GM12878 (cell line): ENCODE measurements at regions not wholly inside any gene's neighbourhood (a gene's known extent, or its start where the extent isn't known, plus 50 kb on each side); places are given as distances from the start of the nearest gene placed in this dataset.

ENCODE experiments used
- ATAC-seq: fragments of 200-7000 bp; cut with Tn5 transposase; 3 replicates; pipeline ENCODE4 v1.9.1; 2020; ENCODE audit warnings: mild to moderate bottlenecking, moderate library complexity
- BruUV-seq: library from RNA; stranded (reverse); fragments of 400-500 nt; replicated peaks from 2 replicates; lab custom pipeline; 2021; lab: Mats Ljungman, UMichigan
- CTCF ChIA-PET: fragments of 300-600 bp; sonication (Branson Sonifier 250); formaldehyde crosslinking; extraction: SDS; loops from one replicate; lab custom pipeline; 2021; ENCODE audit warnings: inconsistent platforms; lab: Yijun Ruan, JAX
- POLR2A ChIA-PET: fragments of 350-600 bp; formaldehyde crosslinking; extraction: SDS; loops from one replicate; lab custom pipeline; 2021; ENCODE audit warnings: inconsistent platforms; lab: Charles Lee
- RAD21 ChIA-PET: fragments of 300-600 bp; sonication (Branson Sonifier 250); formaldehyde crosslinking; loops from one replicate; lab custom pipeline; 2023; ENCODE audit warnings: antibody characterized with exemption; ENCODE audit not compliant: unreplicated experiment; lab: Charles Lee
- SMC1A ChIA-PET: fragments of 300-600 bp; sonication (Branson Sonifier 250); formaldehyde crosslinking; loops from one replicate; lab custom pipeline; 2023; ENCODE audit not compliant: unreplicated experiment, uncharacterized antibody; lab: Charles Lee
- DNase-seq: peaks from one replicate; pipeline ENCODE4 v3.0.0-alpha.2; 2011; ENCODE audit warnings: low read depth, low spot score
- FAIRE-seq: peaks from 3 replicates; lab custom pipeline; 2011; peaks lifted over from hg19 to GRCh38; lab: Jason Lieb, UNC
- H2AFZ ChIP-seq: 2 replicates; pipeline ENCODE4 v1.6.0; 2011; ENCODE audit warnings: low read depth, low read length, control low read depth; ENCODE audit not compliant: control insufficient read depth
- H3K27ac ChIP-seq: 2 replicates; pipeline ENCODE4 v1.5.1; 2011; ENCODE audit warnings: control low read depth; ENCODE audit not compliant: control insufficient read depth, insufficient read depth
- H3K27me3 ChIP-seq, 2 experiments: replicated peaks in 1 of 2; 2 replicates each; pipeline versions ENCODE4 v1.6.0 to v1.6.1; 2011; ENCODE audit warnings: low read length in 1 of 2; ENCODE audit not compliant: control insufficient read depth in 2 of 2, insufficient read depth in 2 of 2
- H3K36me3 ChIP-seq, 2 experiments: 2 replicates each; pipeline ENCODE4 v1.5.1; 2011; ENCODE audit warnings: low read length in 1 of 2; ENCODE audit not compliant: control insufficient read depth in 2 of 2, insufficient read depth in 2 of 2
- H3K4me1 ChIP-seq: 2 replicates; pipeline ENCODE4 v1.6.1; 2011; ENCODE audit warnings: mild to moderate bottlenecking, low read length, moderate library complexity, mixed read lengths; ENCODE audit not compliant: control insufficient read depth, insufficient read depth
- H3K4me2 ChIP-seq: 2 replicates; pipeline ENCODE4 v1.6.0; 2011; ENCODE audit warnings: control low read depth; ENCODE audit not compliant: control insufficient read depth, insufficient read depth
- H3K4me3 ChIP-seq: fragments of 200-600 bp; sonication (generic); 2 replicates; pipeline ENCODE4 v1.5.1; 2016
- H3K79me2 ChIP-seq: 2 replicates; pipeline ENCODE4 v1.6.0; 2011; ENCODE audit warnings: low read length; ENCODE audit not compliant: control insufficient read depth, insufficient read depth
- H3K9ac ChIP-seq: 2 replicates; pipeline ENCODE4 v1.8.0; 2011; ENCODE audit warnings: low read length, control low read depth, mixed read lengths; ENCODE audit not compliant: control insufficient read depth, insufficient read depth
- H3K9me3 ChIP-seq: replicated peaks from 3 replicates; pipeline ENCODE4 v1.5.1; 2011; ENCODE audit warnings: mild to moderate bottlenecking, low read length; ENCODE audit not compliant: control insufficient read depth, insufficient read depth
- H4K20me1 ChIP-seq: 2 replicates; pipeline ENCODE4 v1.6.0; 2011; ENCODE audit not compliant: control insufficient read depth, insufficient read depth
- CEBPB ChIP-seq, 2 experiments: fragments of 150-350 bp in 1 of 2; IDR thresholded peaks; 2 replicates each; pipeline ENCODE4 v1.6.1; 2012 to 2014; ENCODE audit warnings: low read depth in 2 of 2, low read length in 2 of 2, borderline replicate concordance in 1 of 2, inconsistent platforms in 1 of 2
- GABPA ChIP-seq: IDR thresholded peaks from 2 replicates; pipeline ENCODE4 v1.6.1; 2014; ENCODE audit warnings: antibody characterized with exemption, low read depth, mild to moderate bottlenecking, inconsistent platforms
- KLF5 ChIP-seq: fragments of 450-650 bp; IDR thresholded peaks from 2 replicates; pipeline ENCODE4 v1.6.1; 2014; ENCODE audit warnings: mild to moderate bottlenecking; ENCODE audit not compliant: partially characterized antibody
- NR2C1 ChIP-seq: fragments of 450-650 bp; IDR thresholded peaks from 2 replicates; pipeline ENCODE4 v1.6.1; 2017; ENCODE audit warnings: antibody characterized with exemption, mild to moderate bottlenecking, moderate library complexity
- PML ChIP-seq: IDR thresholded peaks from 2 replicates; pipeline ENCODE4 v1.6.1; 2012; ENCODE audit warnings: low read length, inconsistent platforms
- SMARCA5 ChIP-seq: fragments of 450-650 bp; IDR thresholded peaks from 2 replicates; pipeline ENCODE4 v1.6.1; 2017; ENCODE audit warnings: mild to moderate bottlenecking
- SUZ12 ChIP-seq: fragments of 200-600 bp; sonication (generic); IDR thresholded peaks from one replicate; pipeline ENCODE4 v1.6.1; 2018; ENCODE audit warnings: antibody characterized with exemption, mild to moderate bottlenecking; ENCODE audit not compliant: unreplicated experiment
- ZNF217 ChIP-seq: fragments of 450-650 bp; IDR thresholded peaks from 2 replicates; pipeline ENCODE4 v1.6.1; 2017; ENCODE audit warnings: antibody characterized with exemption, mild to moderate bottlenecking
- WGBS: methylation state at CpG from one replicate; pipeline ENCODE4 v1.1.6; 2016; ENCODE audit warnings: low lambda C conversion rate; ENCODE audit not compliant: insufficient replicate concordance, insufficient coverage; ENCODE audit errors: missing lambda C conversion rate; 5-methylcytosine and 5-hydroxymethylcytosine counted together
- in situ Hi-C: fragments of 300-500 bp; cut with MboI; formaldehyde crosslinking; loops from 9 replicates; pipeline ENCODE4 v1.14.3; 2018; ENCODE audit warnings: mixed read lengths
- intact Hi-C: fragments of 100-400 bp; cut with micrococcal nuclease; formaldehyde crosslinking; loops from one replicate; pipeline ENCODE4 v1.14.2; 2022; ENCODE audit not compliant: unreplicated experiment
- TF ChIP-seq, protein P1 (sequence below): IDR thresholded peaks from 2 replicates; pipeline ENCODE4 v1.6.1; 2011; ENCODE audit warnings: low read depth, low read length, improper control_type of control experiment, borderline replicate concordance
- TF ChIP-seq, protein P2 (sequence below): fragments of 450-650 bp; formaldehyde crosslinking; IDR thresholded peaks from 2 replicates; pipeline ENCODE4 v1.5.0; 2022; ENCODE audit warnings: mild to moderate bottlenecking, missing genetic modification characterization
- TF ChIP-seq, protein P3 (sequence below): fragments of 450-650 bp; IDR thresholded peaks from 2 replicates; pipeline ENCODE4 v1.6.1; 2017; ENCODE audit warnings: mild to moderate bottlenecking, low read depth, inconsistent platforms; ENCODE audit not compliant: poor library complexity, severe bottlenecking
- TF ChIP-seq, protein P4 (sequence below): fragments of 450-650 bp; IDR thresholded peaks from 2 replicates; pipeline ENCODE4 v1.6.1; 2017; ENCODE audit warnings: mild to moderate bottlenecking, moderate library complexity

DNA sequence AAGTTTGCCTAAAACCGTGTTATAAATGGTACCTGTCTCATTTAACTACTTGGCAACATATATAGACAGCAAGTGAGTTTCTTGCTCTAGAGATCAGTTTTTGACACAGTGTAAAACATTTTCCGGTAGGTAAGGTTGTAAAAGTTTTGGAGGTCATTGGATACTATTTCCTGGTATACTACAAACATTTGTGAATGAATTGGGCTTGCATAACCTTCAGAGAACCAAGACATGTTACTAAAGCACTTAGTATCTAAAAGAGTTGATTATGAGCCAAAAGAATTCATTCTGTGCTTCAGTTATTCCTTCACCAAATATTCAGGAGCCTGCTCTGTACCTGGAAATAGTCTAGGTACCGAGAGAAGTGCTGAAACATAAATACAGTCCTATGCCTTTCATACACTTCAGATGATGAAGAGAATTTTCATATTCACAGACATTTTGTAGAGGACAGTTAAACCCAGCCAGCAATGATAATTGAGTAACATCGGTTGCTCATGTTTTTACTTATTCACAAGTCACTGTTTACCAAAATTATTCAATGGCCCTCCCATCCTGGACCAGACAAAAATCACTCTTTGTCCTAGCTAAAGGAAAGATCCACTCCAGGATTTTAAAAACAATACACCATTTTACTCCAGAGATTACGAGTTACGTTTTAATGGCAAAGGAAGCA is 319.4 kb upstream of the RBMS1 start:
- no peaks in the 10 kb centered on the region for H3K27me3 ChIP-seq
- BruUV-seq = no TSS peak
- intact Hi-C loops (no loop called here), in situ Hi-C loops (no loop called here)
- ChIA-PET RAD21 (no interaction called here), POLR2A (no interaction called here), CTCF (no interaction called here), SMC1A (interaction anchor here (1.2 kb wide), 1 partner anchor 10 kb away, joined by 3 read pairs; no protein-coding TSS in a partner anchor)
- no peak overlapping the region for H3K4me2 ChIP-seq
- FAIRE-seq (no peak), ATAC-seq (no peak), DNase-seq (no peak)
- no peak overlapping the region for H3K9ac ChIP-seq
- H3K9me3 ChIP-seq = no peaks in the 10 kb centered on the region
- no peak overlapping the region for H3K4me3 ChIP-seq
- 19% methylated on average over 6 of the region's 6 CpGs for WGBS
- H2AFZ ChIP-seq = no peak overlapping the region
- no peak overlapping the region for H3K27ac ChIP-seq
- no peaks in the 10 kb centered on the region for H3K4me1 ChIP-seq
- H3K79me2 ChIP-seq = no peaks in the 10 kb centered on the region
- H4K20me1 ChIP-seq = no peaks in the 10 kb centered on the region
- no peaks in the 10 kb centered on the region for H3K36me3 ChIP-seq
- TF ChIP-seq, protein P1, sequence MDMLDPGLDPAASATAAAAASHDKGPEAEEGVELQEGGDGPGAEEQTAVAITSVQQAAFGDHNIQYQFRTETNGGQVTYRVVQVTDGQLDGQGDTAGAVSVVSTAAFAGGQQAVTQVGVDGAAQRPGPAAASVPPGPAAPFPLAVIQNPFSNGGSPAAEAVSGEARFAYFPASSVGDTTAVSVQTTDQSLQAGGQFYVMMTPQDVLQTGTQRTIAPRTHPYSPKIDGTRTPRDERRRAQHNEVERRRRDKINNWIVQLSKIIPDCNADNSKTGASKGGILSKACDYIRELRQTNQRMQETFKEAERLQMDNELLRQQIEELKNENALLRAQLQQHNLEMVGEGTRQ = no peak
- TF ChIP-seq SMARCA5 (no peak), CEBPB (IDR thresholded peaks at IDR 0.05; ENCODE audit: borderline replicate concordance in 1 of 2, low read depth in 2 of 2, low read length in 2 of 2) (no peak), ZNF217 (no peak), GABPA (no peak), SUZ12 (no peak), KLF5 (no peak), NR2C1 (no peak), PML (no peak)
- TF ChIP-seq, protein P2, sequence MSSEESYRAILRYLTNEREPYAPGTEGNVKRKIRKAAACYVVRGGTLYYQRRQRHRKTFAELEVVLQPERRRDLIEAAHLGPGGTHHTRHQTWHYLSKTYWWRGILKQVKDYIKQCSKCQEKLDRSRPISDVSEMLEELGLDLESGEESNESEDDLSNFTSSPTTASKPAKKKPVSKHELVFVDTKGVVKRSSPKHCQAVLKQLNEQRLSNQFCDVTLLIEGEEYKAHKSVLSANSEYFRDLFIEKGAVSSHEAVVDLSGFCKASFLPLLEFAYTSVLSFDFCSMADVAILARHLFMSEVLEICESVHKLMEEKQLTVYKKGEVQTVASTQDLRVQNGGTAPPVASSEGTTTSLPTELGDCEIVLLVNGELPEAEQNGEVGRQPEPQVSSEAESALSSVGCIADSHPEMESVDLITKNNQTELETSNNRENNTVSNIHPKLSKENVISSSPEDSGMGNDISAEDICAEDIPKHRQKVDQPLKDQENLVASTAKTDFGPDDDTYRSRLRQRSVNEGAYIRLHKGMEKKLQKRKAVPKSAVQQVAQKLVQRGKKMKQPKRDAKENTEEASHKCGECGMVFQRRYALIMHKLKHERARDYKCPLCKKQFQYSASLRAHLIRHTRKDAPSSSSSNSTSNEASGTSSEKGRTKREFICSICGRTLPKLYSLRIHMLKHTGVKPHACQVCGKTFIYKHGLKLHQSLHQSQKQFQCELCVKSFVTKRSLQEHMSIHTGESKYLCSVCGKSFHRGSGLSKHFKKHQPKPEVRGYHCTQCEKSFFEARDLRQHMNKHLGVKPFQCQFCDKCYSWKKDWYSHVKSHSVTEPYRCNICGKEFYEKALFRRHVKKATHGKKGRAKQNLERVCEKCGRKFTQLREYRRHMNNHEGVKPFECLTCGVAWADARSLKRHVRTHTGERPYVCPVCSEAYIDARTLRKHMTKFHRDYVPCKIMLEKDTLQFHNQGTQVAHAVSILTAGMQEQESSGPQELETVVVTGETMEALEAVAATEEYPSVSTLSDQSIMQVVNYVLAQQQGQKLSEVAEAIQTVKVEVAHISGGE (CRISPR knock-in tag) = no peak
- TF ChIP-seq, protein P3, sequence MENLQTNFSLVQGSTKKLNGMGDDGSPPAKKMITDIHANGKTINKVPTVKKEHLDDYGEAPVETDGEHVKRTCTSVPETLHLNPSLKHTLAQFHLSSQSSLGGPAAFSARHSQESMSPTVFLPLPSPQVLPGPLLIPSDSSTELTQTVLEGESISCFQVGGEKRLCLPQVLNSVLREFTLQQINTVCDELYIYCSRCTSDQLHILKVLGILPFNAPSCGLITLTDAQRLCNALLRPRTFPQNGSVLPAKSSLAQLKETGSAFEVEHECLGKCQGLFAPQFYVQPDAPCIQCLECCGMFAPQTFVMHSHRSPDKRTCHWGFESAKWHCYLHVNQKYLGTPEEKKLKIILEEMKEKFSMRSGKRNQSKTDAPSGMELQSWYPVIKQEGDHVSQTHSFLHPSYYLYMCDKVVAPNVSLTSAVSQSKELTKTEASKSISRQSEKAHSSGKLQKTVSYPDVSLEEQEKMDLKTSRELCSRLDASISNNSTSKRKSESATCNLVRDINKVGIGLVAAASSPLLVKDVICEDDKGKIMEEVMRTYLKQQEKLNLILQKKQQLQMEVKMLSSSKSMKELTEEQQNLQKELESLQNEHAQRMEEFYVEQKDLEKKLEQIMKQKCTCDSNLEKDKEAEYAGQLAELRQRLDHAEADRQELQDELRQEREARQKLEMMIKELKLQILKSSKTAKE = no peak
- TF ChIP-seq, protein P4, sequence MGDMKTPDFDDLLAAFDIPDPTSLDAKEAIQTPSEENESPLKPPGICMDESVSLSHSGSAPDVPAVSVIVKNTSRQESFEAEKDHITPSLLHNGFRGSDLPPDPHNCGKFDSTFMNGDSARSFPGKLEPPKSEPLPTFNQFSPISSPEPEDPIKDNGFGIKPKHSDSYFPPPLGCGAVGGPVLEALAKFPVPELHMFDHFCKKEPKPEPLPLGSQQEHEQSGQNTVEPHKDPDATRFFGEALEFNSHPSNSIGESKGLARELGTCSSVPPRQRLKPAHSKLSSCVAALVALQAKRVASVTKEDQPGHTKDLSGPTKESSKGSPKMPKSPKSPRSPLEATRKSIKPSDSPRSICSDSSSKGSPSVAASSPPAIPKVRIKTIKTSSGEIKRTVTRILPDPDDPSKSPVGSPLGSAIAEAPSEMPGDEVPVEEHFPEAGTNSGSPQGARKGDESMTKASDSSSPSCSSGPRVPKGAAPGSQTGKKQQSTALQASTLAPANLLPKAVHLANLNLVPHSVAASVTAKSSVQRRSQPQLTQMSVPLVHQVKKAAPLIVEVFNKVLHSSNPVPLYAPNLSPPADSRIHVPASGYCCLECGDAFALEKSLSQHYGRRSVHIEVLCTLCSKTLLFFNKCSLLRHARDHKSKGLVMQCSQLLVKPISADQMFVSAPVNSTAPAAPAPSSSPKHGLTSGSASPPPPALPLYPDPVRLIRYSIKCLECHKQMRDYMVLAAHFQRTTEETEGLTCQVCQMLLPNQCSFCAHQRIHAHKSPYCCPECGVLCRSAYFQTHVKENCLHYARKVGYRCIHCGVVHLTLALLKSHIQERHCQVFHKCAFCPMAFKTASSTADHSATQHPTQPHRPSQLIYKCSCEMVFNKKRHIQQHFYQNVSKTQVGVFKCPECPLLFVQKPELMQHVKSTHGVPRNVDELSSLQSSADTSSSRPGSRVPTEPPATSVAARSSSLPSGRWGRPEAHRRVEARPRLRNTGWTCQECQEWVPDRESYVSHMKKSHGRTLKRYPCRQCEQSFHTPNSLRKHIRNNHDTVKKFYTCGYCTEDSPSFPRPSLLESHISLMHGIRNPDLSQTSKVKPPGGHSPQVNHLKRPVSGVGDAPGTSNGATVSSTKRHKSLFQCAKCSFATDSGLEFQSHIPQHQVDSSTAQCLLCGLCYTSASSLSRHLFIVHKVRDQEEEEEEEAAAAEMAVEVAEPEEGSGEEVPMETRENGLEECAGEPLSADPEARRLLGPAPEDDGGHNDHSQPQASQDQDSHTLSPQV = no peak
